GM20000 (cell line): ENCODE measurements at regions not wholly inside any gene's neighbourhood (a gene's known extent, or its start where the extent isn't known, plus 50 kb on each side); places are given as distances from the start of the nearest gene placed in this dataset.

Source experiments
- DNase-seq: peaks from one replicate; pipeline ENCODE4 v3.0.0; 2012; ENCODE audit warnings: low spot score
- CTCF ChIP-seq: IDR thresholded peaks from 2 replicates; pipeline ENCODE4 v1.5.1; 2012; ENCODE audit warnings: mild to moderate bottlenecking, control low read depth; ENCODE audit errors: extremely low read depth, missing control alignments

- DNase-seq, result no peak
- TF ChIP-seq CTCF, result no peak
These were observed 124.7 kb downstream of the TNFSF18 start for GRCh38 chr1:172926070-172926469.

GRCh38 chr1:172928412-172928811 is 122.3 kb downstream of the TNFSF18 start:
- TF ChIP-seq CTCF, result no peak
- DNase-seq, result no peak

GRCh38 chr1:172929006-172929405 is 121.7 kb downstream of the TNFSF18 start:
- no peak for TF ChIP-seq CTCF
- DNase-seq, result no peak

GRCh38 chr1:172930142-172930541 is 120.6 kb downstream of the TNFSF18 start:
- DNase-seq, result no peak
- no peak for TF ChIP-seq CTCF

GRCh38 chr1:172931340-172931739 is 119.4 kb downstream of the TNFSF18 start:
- no peak for TF ChIP-seq CTCF
- DNase-seq, result no peak

- DNase-seq, result no peak
- no peak for TF ChIP-seq CTCF
These were observed 119.0 kb downstream of the TNFSF18 start for GRCh38 chr1:172931761-172932160.

- no peak for DNase-seq
- no peak for TF ChIP-seq CTCF
These were observed 117.8 kb downstream of the TNFSF18 start for GRCh38 chr1:172932981-172933380.
